Adrenal gland (tissue), 9 donors: ENCODE measurements at regions not wholly inside any gene's neighbourhood (a gene's known extent, or its start where the extent isn't known, plus 50 kb on each side); places are given as distances from the start of the nearest gene placed in this dataset.
A peak's percentile ranks its signal among the peaks of the same experiment; 100 is the strongest.

ENCODE experiments used
- DNase-seq, 7 donors: peaks; one replicate each; pipeline ENCODE4 v3.0.0-alpha.2; 2019 to 2020
- H3K27ac ChIP-seq, 5 donors: fragments of 200-600 bp; sonication (generic) in 4 of 5; 1 replicate in 3 of 5; 2 replicates in 2 of 5; pipeline versions ENCODE4 v1.5.1 to v1.8.0; 2016 to 2020; ENCODE audit warnings: mild to moderate bottlenecking in 1 of 5
- H3K27me3 ChIP-seq: fragments of 200-600 bp; 2 replicates; pipeline ENCODE4 v1.8.0; 2021
- H3K36me3 ChIP-seq, 2 donors: fragments of 200-600 bp; replicated peaks in 1 of 2; 1 replicate in 1 of 2; 2 replicates in 1 of 2; pipeline versions ENCODE4 v1.5.1 to v1.8.0; 2018 to 2022
- H3K4me1 ChIP-seq, 2 donors: fragments of 200-600 bp; replicated peaks in 1 of 2; 1 replicate in 1 of 2; 2 replicates in 1 of 2; pipeline versions ENCODE4 v1.5.1 to v1.8.0; 2018 to 2021
- H3K4me3 ChIP-seq, 4 donors: fragments of 200-600 bp; sonication (generic) in 3 of 4; one replicate each; pipeline ENCODE4 v1.5.1; 2016 to 2018
- H3K9me3 ChIP-seq, 3 donors: fragments of 200-600 bp; sonication (generic) in 1 of 3; replicated peaks in 1 of 3; 1 replicate in 2 of 3; 2 replicates in 1 of 3; pipeline versions ENCODE4 v1.5.1 to v1.8.0; 2016 to 2021
- POLR2A ChIP-seq, 2 donors: fragments of 450-650 bp; IDR thresholded peaks; one replicate each; pipeline ENCODE4 v1.6.1; 2017; ENCODE audit warnings: antibody characterized with exemption in 2 of 2, mild to moderate bottlenecking in 2 of 2, moderate library complexity in 1 of 2
- WGBS, 4 donors: extraction: QIAGEN DNeasy Blood & Tissue Kit in 2 of 4; methylation state at CpG; one replicate each; pipeline versions ENCODE4 v1.1.5 to v1.1.7; 2013 to 2017; 5-methylcytosine and 5-hydroxymethylcytosine counted together
- intact Hi-C, 2 donors: fragments of 100-400 bp; cut with DNase I; formaldehyde crosslinking; loops; one replicate each; pipeline versions ENCODE4 v1.14.1 to v1.15.0; 2022 to 2023
- TF ChIP-seq, protein P1 (sequence below), 6 experiments: fragments of 450-650 bp in 4 of 6; fragments of 200-600 bp in 2 of 6; sonication (generic) in 1 of 6; IDR thresholded peaks; 1 replicate in 5 of 6; 2 replicates in 1 of 6; pipeline versions ENCODE4 v1.5.1 to v1.8.0; 2016 to 2021; ENCODE audit warnings: antibody characterized with exemption in 6 of 6, mild to moderate bottlenecking in 2 of 6, moderate library complexity in 1 of 6
- donor health status: healthy with polysubstance abuse.
- donor health status: Bipolar disorder and iron deficiency.
- donor health status: DM: yes; HTN: yes; CAD: no.
- donor health status: DM: no; HTN: no; CAD: no.
- donor health status: DM: no; HTN: no; CAD: no.

DNA sequence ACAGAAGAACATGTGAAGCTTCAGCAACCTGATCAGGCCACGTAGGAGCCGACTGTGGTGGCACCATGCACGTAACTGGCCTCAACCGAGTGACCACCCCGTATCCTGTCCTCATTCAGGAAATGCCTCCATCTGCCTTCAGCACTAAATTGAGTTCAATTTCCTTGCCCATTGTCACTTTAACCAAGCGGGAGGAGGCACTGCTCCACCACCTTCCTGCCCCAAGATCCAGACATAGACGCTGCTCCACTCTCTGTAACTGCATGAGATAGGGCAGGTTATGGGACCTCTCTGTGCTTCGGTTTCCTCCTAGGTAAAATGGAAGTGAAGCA, 80.1 kb upstream of the POMGNT2 start:
- Histone ChIP-seq H3K27ac (peak overlapping the region in 1 of 5 donors; percentile 23), H3K9me3 (no peaks in the 10 kb centered on the region), H3K4me1 (peaks cover 3 to 6% of the 10 kb centered on the region in 2 donors), H3K4me3 (no peak overlapping the region), H3K36me3 (no peaks in the 10 kb centered on the region), H3K27me3 (no peaks in the 10 kb centered on the region)
- intact Hi-C loops = no loop called here
- DNase-seq = no peak
- 83 to 89% (median 86%) methylated on average over 8 of the region's 8 CpGs for WGBS, 4 donors
- no peak for TF ChIP-seq POLR2A (IDR thresholded peaks at IDR 0.05)
- TF ChIP-seq, protein P1, sequence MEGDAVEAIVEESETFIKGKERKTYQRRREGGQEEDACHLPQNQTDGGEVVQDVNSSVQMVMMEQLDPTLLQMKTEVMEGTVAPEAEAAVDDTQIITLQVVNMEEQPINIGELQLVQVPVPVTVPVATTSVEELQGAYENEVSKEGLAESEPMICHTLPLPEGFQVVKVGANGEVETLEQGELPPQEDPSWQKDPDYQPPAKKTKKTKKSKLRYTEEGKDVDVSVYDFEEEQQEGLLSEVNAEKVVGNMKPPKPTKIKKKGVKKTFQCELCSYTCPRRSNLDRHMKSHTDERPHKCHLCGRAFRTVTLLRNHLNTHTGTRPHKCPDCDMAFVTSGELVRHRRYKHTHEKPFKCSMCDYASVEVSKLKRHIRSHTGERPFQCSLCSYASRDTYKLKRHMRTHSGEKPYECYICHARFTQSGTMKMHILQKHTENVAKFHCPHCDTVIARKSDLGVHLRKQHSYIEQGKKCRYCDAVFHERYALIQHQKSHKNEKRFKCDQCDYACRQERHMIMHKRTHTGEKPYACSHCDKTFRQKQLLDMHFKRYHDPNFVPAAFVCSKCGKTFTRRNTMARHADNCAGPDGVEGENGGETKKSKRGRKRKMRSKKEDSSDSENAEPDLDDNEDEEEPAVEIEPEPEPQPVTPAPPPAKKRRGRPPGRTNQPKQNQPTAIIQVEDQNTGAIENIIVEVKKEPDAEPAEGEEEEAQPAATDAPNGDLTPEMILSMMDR (IDR thresholded peaks at IDR 0.05) = no peak

DNA sequence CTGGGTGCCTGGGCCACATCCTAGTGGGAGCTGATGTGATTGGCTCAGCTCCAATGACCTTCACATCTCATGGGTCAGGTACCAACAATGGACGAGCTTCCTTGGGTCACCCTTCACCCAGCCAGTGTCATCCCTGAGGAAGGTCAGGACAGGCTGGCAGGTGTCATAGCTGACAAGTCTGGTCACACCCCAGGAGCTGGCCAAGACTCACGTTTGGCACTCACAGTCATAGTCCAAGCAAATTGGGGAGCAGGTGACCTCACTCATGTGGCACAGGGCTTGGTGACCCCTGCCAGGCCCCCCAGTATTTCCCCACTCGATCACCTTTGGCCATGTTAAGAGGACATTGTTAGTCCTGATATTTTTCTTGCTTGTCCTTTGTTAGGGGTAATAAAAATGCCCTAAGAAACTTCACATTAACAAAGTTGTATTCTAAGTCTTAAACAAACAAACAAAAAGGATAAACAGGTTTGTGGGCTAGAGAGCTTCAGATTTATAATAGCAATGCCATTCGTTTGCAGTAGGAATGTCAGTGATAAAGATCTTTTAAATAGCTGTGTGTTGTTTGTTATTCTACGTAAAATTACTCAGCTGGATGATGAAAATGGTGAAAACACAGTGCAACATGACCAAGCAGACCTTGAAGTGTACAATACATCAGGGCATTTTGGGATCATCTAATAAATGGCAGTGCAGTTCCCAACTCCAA, 79.5 kb upstream of the POMGNT2 start:
- H3K4me3 ChIP-seq = no peak overlapping the region
- peak in 1 of 7 donors; percentile 10 for DNase-seq
- intact Hi-C loops = no loop called here
- H3K9me3 ChIP-seq = no peaks in the 10 kb centered on the region
- no peaks in the 10 kb centered on the region for H3K27me3 ChIP-seq
- peaks cover 8 to 11% of the 10 kb centered on the region in 2 donors for H3K4me1 ChIP-seq
- H3K36me3 ChIP-seq = no peaks in the 10 kb centered on the region
- H3K27ac ChIP-seq = peak overlapping the region in 1 of 5 donors; percentile 23
- TF ChIP-seq POLR2A (IDR thresholded peaks at IDR 0.05) = no peak
- TF ChIP-seq, protein P1 (IDR thresholded peaks at IDR 0.05) = no peak
- 57 to 73% (median 61%) methylated on average over 4 to 5 of the region's 5 CpGs for WGBS, 4 donors

DNA sequence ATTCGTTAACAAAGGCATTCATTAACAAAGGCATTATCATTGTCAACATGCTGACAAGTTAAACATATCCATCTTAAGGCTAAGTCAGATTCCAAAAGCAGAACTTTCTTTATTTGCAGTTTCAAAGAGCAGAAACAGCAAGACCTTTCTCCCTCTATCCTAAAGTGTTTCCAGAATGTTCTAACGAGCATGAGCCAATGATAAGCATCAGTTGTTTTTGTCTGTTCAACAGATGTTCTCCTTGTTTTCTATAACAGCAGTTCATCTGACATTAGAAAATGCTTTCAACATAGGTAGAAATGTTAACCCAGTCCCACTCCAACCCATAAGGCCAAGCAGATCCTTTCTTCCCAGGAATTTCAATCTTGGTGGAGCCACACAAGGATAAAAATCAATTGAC, 77.6 kb upstream of the POMGNT2 start:
- WGBS, 4 donors = 78 to 82% (median 79%) methylated on average over 2 of the region's 2 CpGs
- H3K9me3 ChIP-seq = no peaks in the 10 kb centered on the region
- no peaks in the 10 kb centered on the region for H3K27me3 ChIP-seq
- H3K27ac ChIP-seq = no peak overlapping the region
- no peak for DNase-seq
- H3K36me3 ChIP-seq = no peaks in the 10 kb centered on the region
- intact Hi-C loops = no loop called here
- TF ChIP-seq, protein P1 (IDR thresholded peaks at IDR 0.05) = no peak
- TF ChIP-seq POLR2A (IDR thresholded peaks at IDR 0.05) = no peak
- H3K4me1 ChIP-seq = peaks cover 11 to 17% of the 10 kb centered on the region in 2 donors
- H3K4me3 ChIP-seq = no peak overlapping the region

DNA sequence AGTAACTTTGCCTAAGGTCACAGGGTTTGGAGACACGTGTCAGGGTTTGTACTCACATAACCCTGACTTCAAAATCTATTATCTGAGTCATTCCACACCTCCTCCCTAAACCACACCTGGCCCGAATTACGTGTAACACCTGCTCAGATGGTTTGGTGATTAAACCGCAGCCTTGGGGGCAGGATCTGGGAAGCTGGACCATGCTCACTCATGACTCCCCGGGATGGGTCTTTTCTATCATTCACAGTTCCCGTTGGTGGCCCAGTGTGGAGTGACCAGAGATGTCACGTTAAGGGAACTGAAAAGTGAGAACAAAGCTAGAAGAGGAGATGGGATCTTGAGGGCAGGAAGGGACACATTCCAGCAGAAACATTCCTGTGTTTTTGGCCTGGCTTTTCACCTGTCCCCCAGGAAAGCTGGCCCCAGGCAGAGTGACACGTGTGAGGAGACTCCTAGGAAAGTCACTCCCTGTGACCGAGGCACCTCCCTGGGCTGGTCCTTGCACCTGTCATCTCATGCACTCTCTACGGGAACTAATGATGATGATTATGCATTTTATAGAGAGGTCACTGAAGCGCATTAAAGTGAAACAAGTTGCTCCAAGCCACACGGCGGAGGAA, 75.4 kb upstream of the POMGNT2 start:
- DNase-seq = no peak
- WGBS, 4 donors = 68 to 77% (median 72%) methylated on average over 13 of the region's 13 CpGs
- peaks cover 11 to 29% of the 10 kb centered on the region in 2 donors for H3K4me1 ChIP-seq
- intact Hi-C loops = no loop called here
- H3K4me3 ChIP-seq = no peak overlapping the region
- no peaks in the 10 kb centered on the region for H3K36me3 ChIP-seq
- H3K9me3 ChIP-seq = no peaks in the 10 kb centered on the region
- H3K27me3 ChIP-seq = no peaks in the 10 kb centered on the region
- H3K27ac ChIP-seq = no peak overlapping the region
- TF ChIP-seq, protein P1 (IDR thresholded peaks at IDR 0.05) = no peak
- TF ChIP-seq POLR2A (IDR thresholded peaks at IDR 0.05) = no peak
